ENCODE measurements at regions not wholly inside any gene's neighbourhood (a gene's known extent, or its start where the extent isn't known, plus 50 kb on each side); places are given as distances from the start of the nearest gene placed in this dataset.

- ChIA-PET POLR2A (no interaction called here), CTCF (no interaction called here)
- peaks cover 5% of the 10 kb centered on the region for H3K9me3 ChIP-seq (ENCODE audit: control insufficient read depth, insufficient read depth, low read length)
- no peak overlapping the region for H3K4me3 ChIP-seq (ENCODE audit: low read depth, low read length)
- H3K27me3 ChIP-seq (ENCODE audit: control insufficient read depth, insufficient read depth, low read length): no peaks in the 10 kb centered on the region
- TF ChIP-seq CTCF (IDR thresholded peaks at IDR 0.05; ENCODE audit: low read depth, low read length): no peak
- no peak overlapping the region for H3K27ac ChIP-seq (ENCODE audit: low read depth, low read length)
- DNase-seq (ENCODE audit: low read depth, low spot score): no peak
Observed at GRCh38 chr14:28603606-28604005, 163.0 kb upstream of the FOXG1 start.

- TF ChIP-seq CTCF (IDR thresholded peaks at IDR 0.05; ENCODE audit: low read depth, low read length): no peak
- no peak overlapping the region for H3K4me3 ChIP-seq (ENCODE audit: low read depth, low read length)
- no peak overlapping the region for H3K27ac ChIP-seq (ENCODE audit: low read depth, low read length)
- DNase-seq (ENCODE audit: low read depth, low spot score): no peak
- H3K27me3 ChIP-seq (ENCODE audit: control insufficient read depth, insufficient read depth, low read length): no peaks in the 10 kb centered on the region
- CTCF ChIA-PET: interaction anchor here (1.3 kb wide), 1 partner anchor 28 kb away, joined by 3 read pairs; no protein-coding TSS in a partner anchor
- H3K9me3 ChIP-seq (ENCODE audit: control insufficient read depth, insufficient read depth, low read length): no peaks in the 10 kb centered on the region
- POLR2A ChIA-PET: no interaction called here
Observed at GRCh38 chr14:28607661-28608060, 158.9 kb upstream of the FOXG1 start.

GRCh38 chr14:28608443-28608842, 158.1 kb upstream of the FOXG1 start:
- TF ChIP-seq CTCF (IDR thresholded peaks at IDR 0.05; ENCODE audit: low read depth, low read length): no peak
- Histone ChIP-seq H3K27ac (ENCODE audit: low read depth, low read length) (no peak overlapping the region), H3K4me3 (ENCODE audit: low read depth, low read length) (no peak overlapping the region), H3K27me3 (ENCODE audit: control insufficient read depth, insufficient read depth, low read length) (no peaks in the 10 kb centered on the region), H3K9me3 (ENCODE audit: control insufficient read depth, insufficient read depth, low read length) (no peaks in the 10 kb centered on the region)
- DNase-seq (ENCODE audit: low read depth, low spot score): no peak
- ChIA-PET CTCF (no interaction called here), POLR2A (no interaction called here)

- DNase-seq (ENCODE audit: low read depth, low spot score): no peak
- H3K27ac ChIP-seq (ENCODE audit: low read depth, low read length): no peak overlapping the region
- no peaks in the 10 kb centered on the region for H3K27me3 ChIP-seq (ENCODE audit: control insufficient read depth, insufficient read depth, low read length)
- H3K4me3 ChIP-seq (ENCODE audit: low read depth, low read length): no peak overlapping the region
- no peaks in the 10 kb centered on the region for H3K9me3 ChIP-seq (ENCODE audit: control insufficient read depth, insufficient read depth, low read length)
- CTCF ChIA-PET: interaction anchor here (0.5 to 1.2 kb wide), 2 partner anchors 26 to 139 kb away, joined by 3 to 5 read pairs; no protein-coding TSS in a partner anchor
- peak; percentile 30; the same call in 1 of the 2 replicates for TF ChIP-seq CTCF (IDR thresholded peaks at IDR 0.05; ENCODE audit: low read depth, low read length)
- POLR2A ChIA-PET: no interaction called here
Observed at GRCh38 chr14:28608851-28609828, 157.4 kb upstream of the FOXG1 start.

- CTCF ChIA-PET: no interaction called here
- no peak for TF ChIP-seq CTCF (IDR thresholded peaks at IDR 0.05; ENCODE audit: low read depth, low read length)
- no peaks in the 10 kb centered on the region for H3K9me3 ChIP-seq (ENCODE audit: control insufficient read depth, insufficient read depth, low read length)
Observed at GRCh38 chr14:28612414-28612813, 154.2 kb upstream of the FOXG1 start.

More at GRCh38 chr14:28612414-28612813, 154.2 kb upstream of the FOXG1 start:
- Histone ChIP-seq H3K4me3 (ENCODE audit: low read depth, low read length) (no peak overlapping the region), H3K27ac (ENCODE audit: low read depth, low read length) (no peak overlapping the region), H3K27me3 (ENCODE audit: control insufficient read depth, insufficient read depth, low read length) (no peaks in the 10 kb centered on the region)
- POLR2A ChIA-PET: no interaction called here
- no peak for DNase-seq (ENCODE audit: low read depth, low spot score)
